HG03521 (cell line): ENCODE measurements at regions not wholly inside any gene's neighbourhood (a gene's known extent, or its start where the extent isn't known, plus 50 kb on each side); places are given as distances from the start of the nearest gene placed in this dataset.

Experiments
- ATAC-seq: cut with Tn5 transposase; IDR thresholded peaks from one replicate; pipeline ENCODE4 v1.9.1; 2021; ENCODE audit warnings: mild to moderate bottlenecking, moderate library complexity; ENCODE audit not compliant: unreplicated experiment

- no peak for ATAC-seq
Observed at GRCh38 chr10:58140691-58141347, 126.9 kb downstream of the IPMK start.

GRCh38 chr10:58140054-58140453 lies 127.6 kb downstream of the IPMK start:
- ATAC-seq: no peak

GRCh38 chr10:58137813-58138212 lies 129.9 kb downstream of the IPMK start:
- ATAC-seq: no peak

- no peak for ATAC-seq
Observed at GRCh38 chr10:58115218-58116050, 152.3 kb downstream of the IPMK start.

GRCh38 chr10:58109731-58110130 lies 158.0 kb downstream of the IPMK start:
- no peak for ATAC-seq

- ATAC-seq: no peak
Observed at GRCh38 chr10:58107506-58107905, 160.2 kb downstream of the IPMK start.

- ATAC-seq: no peak
Observed at GRCh38 chr10:58106211-58107035, 161.3 kb downstream of the IPMK start.

GRCh38 chr10:58104351-58104751 lies 163.3 kb downstream of the IPMK start:
- ATAC-seq: no peak

- ATAC-seq: no peak
Observed at GRCh38 chr10:58102897-58103296, 164.8 kb downstream of the IPMK start.

GRCh38 chr10:58101682-58102081 lies 166.0 kb downstream of the IPMK start:
- no peak for ATAC-seq

GRCh38 chr10:58094985-58095718 lies 172.5 kb downstream of the IPMK start:
- peak; percentile 62 for ATAC-seq

GRCh38 chr10:58091886-58092285 lies 175.8 kb downstream of the IPMK start:
- ATAC-seq: no peak

- no peak for ATAC-seq
Observed at GRCh38 chr10:58089739-58090138, 178.0 kb downstream of the IPMK start.

GRCh38 chr10:58087896-58088295 lies 179.8 kb downstream of the IPMK start:
- ATAC-seq: no peak

GRCh38 chr10:58086763-58087150 lies 180.9 kb downstream of the IPMK start:
- no peak for ATAC-seq

- ATAC-seq: no peak
Observed at GRCh38 chr10:58086144-58086762, 181.4 kb downstream of the IPMK start.

GRCh38 chr10:58082248-58082647 lies 185.4 kb downstream of the IPMK start:
- no peak for ATAC-seq

GRCh38 chr10:58081353-58081752 lies 186.3 kb downstream of the IPMK start:
- no peak for ATAC-seq

- ATAC-seq: no peak
Observed at GRCh38 chr10:58079461-58079860, 188.2 kb downstream of the IPMK start.

- no peak for ATAC-seq
Observed at GRCh38 chr10:58072634-58073033, 195.1 kb downstream of the IPMK start.
